Endodermal cell (in vitro differentiated cells): ENCODE measurements at regions not wholly inside any gene's neighbourhood (a gene's known extent, or its start where the extent isn't known, plus 50 kb on each side); places are given as distances from the start of the nearest gene placed in this dataset.

Experiments used
- DNase-seq: peaks from one replicate; pipeline ENCODE4 v3.0.0-alpha.2; 2017
- H3K27ac ChIP-seq: 2 replicates; pipeline ENCODE4 v1.5.1; 2013; ENCODE audit warnings: mild to moderate bottlenecking, low read depth, low read length, moderate library complexity
- H3K27me3 ChIP-seq: 2 replicates; pipeline ENCODE4 v1.6.1; 2013; ENCODE audit warnings: mild to moderate bottlenecking, low read length, moderate library complexity; ENCODE audit not compliant: insufficient read depth, control insufficient read depth, poor library complexity, severe bottlenecking
- H3K36me3 ChIP-seq: 2 replicates; pipeline ENCODE4 v1.7.0; 2013; ENCODE audit warnings: mild to moderate bottlenecking, low read length, moderate library complexity; ENCODE audit not compliant: control insufficient read depth, insufficient read depth
- H3K4me1 ChIP-seq: one replicate; pipeline ENCODE4 v1.7.0; 2013; ENCODE audit warnings: low read length; ENCODE audit not compliant: control insufficient read depth, insufficient read depth
- H3K4me3 ChIP-seq: 2 replicates; pipeline ENCODE4 v1.5.1; 2013; ENCODE audit warnings: mild to moderate bottlenecking, low read length, moderate library complexity
- H3K9ac ChIP-seq: 2 replicates; pipeline ENCODE4 v1.6.1; 2013; ENCODE audit warnings: mild to moderate bottlenecking, low read length, moderate library complexity; ENCODE audit not compliant: poor library complexity, severe bottlenecking; ENCODE audit errors: extremely low read depth
- H3K9me3 ChIP-seq: 2 replicates; pipeline ENCODE4 v1.6.1; 2013; ENCODE audit warnings: mild to moderate bottlenecking, low read length, moderate library complexity; ENCODE audit not compliant: control insufficient read depth
- H3K27ac Mint-ChIP-seq: 2 replicates; pipeline ENCODE4 v1.8.0; 2020; ENCODE audit warnings: mixed read lengths
- H3K27me3 Mint-ChIP-seq: 2 replicates; pipeline ENCODE4 v1.8.0; 2021; ENCODE audit warnings: mild to moderate bottlenecking, mixed read lengths; ENCODE audit not compliant: insufficient read depth
- H3K36me3 Mint-ChIP-seq: 2 replicates; pipeline ENCODE4 v1.8.0; 2020; ENCODE audit warnings: low read depth, mixed read lengths
- H3K4me1 Mint-ChIP-seq: 2 replicates; pipeline ENCODE4 v1.8.0; 2020; ENCODE audit warnings: mixed read lengths
- H3K4me3 Mint-ChIP-seq: 2 replicates; pipeline ENCODE4 v1.8.0; 2020; ENCODE audit warnings: mild to moderate bottlenecking, moderate library complexity, mixed read lengths
- H3K9me3 Mint-ChIP-seq: 2 replicates; pipeline ENCODE4 v1.8.0; 2020; ENCODE audit warnings: mild to moderate bottlenecking, mixed read lengths
- whole genome bisulfite sequencing, 2 experiments: methylation state at CpG; one replicate each; pipeline versions ENCODE4 v1.1.5 to v1.1.7; 2013; ENCODE audit warnings: missing lambda C conversion rate in 2 of 2, mixed read lengths in 1 of 2; ENCODE audit not compliant: insufficient coverage in 1 of 2, insufficient read length in 1 of 2; 5-methylcytosine and 5-hydroxymethylcytosine counted together
- TF ChIP-seq, protein P1 (sequence below): fragments of 200-600 bp; sonication (generic); conservative IDR thresholded peaks from 2 replicates; pipeline ENCODE4 v1.5.0; 2021; ENCODE audit warnings: antibody characterized with exemption, mild to moderate bottlenecking

DNA sequence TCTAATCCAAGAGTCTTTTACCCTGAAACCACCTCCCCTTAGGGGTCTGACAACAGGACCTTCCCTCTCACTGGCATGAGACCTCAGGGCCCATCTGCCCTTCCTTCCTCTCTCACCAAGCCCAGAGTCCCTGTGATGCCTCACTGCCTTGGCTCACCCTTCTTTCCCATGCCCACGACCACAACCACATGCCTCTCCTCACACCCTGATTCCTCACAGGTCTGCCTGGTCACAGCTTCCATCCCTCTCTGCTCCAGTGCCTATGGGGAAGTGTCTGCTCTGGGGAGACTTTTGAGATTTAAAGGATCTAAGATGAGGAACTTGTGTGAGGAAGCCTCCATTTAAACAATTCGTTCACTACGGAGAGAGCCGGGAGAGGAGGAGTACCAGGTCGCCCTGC is 98.9 kb upstream of the SH3BP4 start:
- Mint-ChIP-seq H3K27me3 (no peaks in the 10 kb centered on the region), H3K36me3 (no peaks in the 10 kb centered on the region), H3K9me3 (peaks cover 11% of the 10 kb centered on the region), H3K4me1 (peaks cover 13% of the 10 kb centered on the region), H3K4me3 (no peak overlapping the region), H3K27ac (no peak overlapping the region)
- Histone ChIP-seq H3K4me3 (no peak overlapping the region), H3K9ac (no peak overlapping the region), H3K27me3 (no peaks in the 10 kb centered on the region), H3K36me3 (no peaks in the 10 kb centered on the region), H3K4me1 (peaks cover under 1% of the 10 kb centered on the region), H3K27ac (no peak overlapping the region), H3K9me3 (peaks cover 6% of the 10 kb centered on the region)
- no peak for DNase-seq
- TF ChIP-seq, protein P1, sequence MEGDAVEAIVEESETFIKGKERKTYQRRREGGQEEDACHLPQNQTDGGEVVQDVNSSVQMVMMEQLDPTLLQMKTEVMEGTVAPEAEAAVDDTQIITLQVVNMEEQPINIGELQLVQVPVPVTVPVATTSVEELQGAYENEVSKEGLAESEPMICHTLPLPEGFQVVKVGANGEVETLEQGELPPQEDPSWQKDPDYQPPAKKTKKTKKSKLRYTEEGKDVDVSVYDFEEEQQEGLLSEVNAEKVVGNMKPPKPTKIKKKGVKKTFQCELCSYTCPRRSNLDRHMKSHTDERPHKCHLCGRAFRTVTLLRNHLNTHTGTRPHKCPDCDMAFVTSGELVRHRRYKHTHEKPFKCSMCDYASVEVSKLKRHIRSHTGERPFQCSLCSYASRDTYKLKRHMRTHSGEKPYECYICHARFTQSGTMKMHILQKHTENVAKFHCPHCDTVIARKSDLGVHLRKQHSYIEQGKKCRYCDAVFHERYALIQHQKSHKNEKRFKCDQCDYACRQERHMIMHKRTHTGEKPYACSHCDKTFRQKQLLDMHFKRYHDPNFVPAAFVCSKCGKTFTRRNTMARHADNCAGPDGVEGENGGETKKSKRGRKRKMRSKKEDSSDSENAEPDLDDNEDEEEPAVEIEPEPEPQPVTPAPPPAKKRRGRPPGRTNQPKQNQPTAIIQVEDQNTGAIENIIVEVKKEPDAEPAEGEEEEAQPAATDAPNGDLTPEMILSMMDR = no peak
- 90 to 95% methylated on average over 4 to 5 of the region's 5 CpGs for WGBS, 2 experiments

DNA sequence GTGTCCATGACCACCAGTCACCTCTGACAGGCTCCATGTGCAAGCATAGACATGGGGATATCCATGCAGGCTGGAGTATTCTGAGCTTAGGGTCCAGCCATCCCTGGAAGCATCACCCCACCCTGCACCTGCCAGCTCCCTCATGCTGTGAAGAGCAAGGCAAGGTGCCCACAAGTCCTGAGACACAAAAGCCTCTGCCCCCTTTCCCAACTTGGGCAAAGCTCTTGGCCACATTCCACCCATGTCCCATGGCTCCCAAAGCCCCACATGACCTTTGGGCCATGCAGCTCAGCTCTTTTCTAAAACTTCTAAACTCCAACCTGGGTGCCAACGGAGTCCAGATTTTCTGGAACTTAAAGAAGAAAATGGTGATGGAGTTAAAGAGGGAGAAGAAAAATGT is 99.8 kb upstream of the SH3BP4 start:
- TF ChIP-seq, protein P1 = no peak
- DNase-seq = no peak
- WGBS, 2 experiments = 100% methylated on average over 1 of the region's 1 CpG; no CpG with 5 or more reads in 1 of the 2 experiments
- Mint-ChIP-seq H3K27me3 (no peaks in the 10 kb centered on the region), H3K27ac (no peak overlapping the region), H3K4me1 (peaks cover 10% of the 10 kb centered on the region), H3K9me3 (peaks cover 11% of the 10 kb centered on the region), H3K36me3 (no peaks in the 10 kb centered on the region), H3K4me3 (no peak overlapping the region)
- Histone ChIP-seq H3K9ac (no peak overlapping the region), H3K36me3 (no peaks in the 10 kb centered on the region), H3K4me1 (no peaks in the 10 kb centered on the region), H3K27ac (no peak overlapping the region), H3K27me3 (no peaks in the 10 kb centered on the region), H3K4me3 (no peak overlapping the region), H3K9me3 (peaks cover 6% of the 10 kb centered on the region)

DNA sequence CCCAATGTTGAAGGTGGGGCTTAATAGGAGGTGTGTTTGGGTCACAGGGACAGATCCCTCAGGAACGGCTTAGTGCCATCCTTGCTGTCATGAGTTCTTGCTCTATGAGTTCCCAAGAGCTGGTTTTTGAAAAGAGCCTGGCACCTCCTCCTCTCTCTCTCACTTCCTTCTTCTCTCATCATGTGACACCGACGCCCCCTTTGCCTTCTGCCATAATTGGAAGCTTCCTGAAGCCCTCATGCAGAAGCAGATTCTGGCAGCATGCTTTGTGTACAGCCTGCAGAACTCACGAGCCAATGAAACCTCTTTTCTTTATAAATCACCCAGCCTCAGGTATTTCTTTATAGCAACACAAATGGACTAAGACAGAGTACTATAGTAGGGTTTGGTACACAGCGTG is 100.4 kb upstream of the SH3BP4 start:
- Histone ChIP-seq H3K9ac (no peak overlapping the region), H3K9me3 (peaks cover 6% of the 10 kb centered on the region), H3K27ac (no peak overlapping the region), H3K27me3 (no peaks in the 10 kb centered on the region), H3K36me3 (no peaks in the 10 kb centered on the region), H3K4me1 (no peaks in the 10 kb centered on the region), H3K4me3 (no peak overlapping the region)
- Mint-ChIP-seq H3K27ac (no peak overlapping the region), H3K4me3 (no peak overlapping the region), H3K36me3 (no peaks in the 10 kb centered on the region), H3K27me3 (no peaks in the 10 kb centered on the region), H3K9me3 (peaks cover 11% of the 10 kb centered on the region), H3K4me1 (peaks cover 14% of the 10 kb centered on the region)
- 91 to 100% methylated on average over 4 to 5 of the region's 5 CpGs for WGBS, 2 experiments
- TF ChIP-seq, protein P1 = no peak
- no peak for DNase-seq
